GM23338 (cell line): ENCODE measurements at regions not wholly inside any gene's neighbourhood (a gene's known extent, or its start where the extent isn't known, plus 50 kb on each side); places are given as distances from the start of the nearest gene placed in this dataset.
"Not testable (repeated sequence)": the region's sequence is repeated elsewhere in the genome, so short reads cannot be mapped to it uniquely, and the experiment has no call there.

ENCODE experiments used
- ATAC-seq: fragments of 200-7000 bp; cut with Tn5 transposase; 3 replicates; pipeline ENCODE4 v1.9.1; 2020
- DNase-seq: peaks from one replicate; pipeline ENCODE4 v3.0.0-alpha.2; 2015; ENCODE audit warnings: low spot score
- H2AFZ ChIP-seq: fragments of 200-600 bp; sonication (generic); 2 replicates; pipeline ENCODE4 v1.8.0; 2016; ENCODE audit warnings: antibody characterized with exemption, mild to moderate bottlenecking, moderate library complexity
- H3F3A ChIP-seq: fragments of 200-600 bp; sonication (generic); replicated peaks from 2 replicates; pipeline ENCODE4 v1.8.0; 2017; ENCODE audit warnings: antibody characterized with exemption, mixed run types, low read depth
- H3K27ac ChIP-seq: fragments of 200-600 bp; sonication (generic); 2 replicates; pipeline ENCODE4 v1.6.1; 2016; ENCODE audit warnings: low read depth
- H3K27me3 ChIP-seq: fragments of 200-600 bp; sonication (generic); 2 replicates; pipeline ENCODE4 v1.8.0; 2016; ENCODE audit warnings: mild to moderate bottlenecking, mixed run types, moderate library complexity; ENCODE audit not compliant: insufficient read depth
- H3K36me3 ChIP-seq: fragments of 200-600 bp; sonication (generic); 2 replicates; pipeline ENCODE4 v1.8.0; 2016; ENCODE audit warnings: mild to moderate bottlenecking; ENCODE audit not compliant: insufficient read depth
- H3K4me1 ChIP-seq: fragments of 200-600 bp; sonication (generic); 2 replicates; pipeline ENCODE4 v1.8.0; 2016; ENCODE audit warnings: mild to moderate bottlenecking, moderate library complexity; ENCODE audit not compliant: insufficient read depth
- H3K4me2 ChIP-seq: fragments of 200-600 bp; sonication (generic); 2 replicates; pipeline ENCODE4 v1.7.1; 2017; ENCODE audit warnings: mixed run types
- H3K4me3 ChIP-seq: fragments of 200-600 bp; sonication (generic); 2 replicates; pipeline ENCODE4 v1.6.1; 2016; ENCODE audit warnings: mixed run types
- H3K79me2 ChIP-seq: fragments of 200-600 bp; sonication (generic); replicated peaks from 2 replicates; pipeline ENCODE4 v1.8.0; 2017; ENCODE audit warnings: mild to moderate bottlenecking; ENCODE audit not compliant: insufficient read depth
- H3K9me2 ChIP-seq: fragments of 200-600 bp; sonication (generic); 2 replicates; pipeline ENCODE4 v1.8.0; 2017; ENCODE audit not compliant: insufficient read depth
- H4K20me1 ChIP-seq: fragments of 200-600 bp; sonication (generic); replicated peaks from 2 replicates; pipeline ENCODE4 v1.8.0; 2017; ENCODE audit warnings: mild to moderate bottlenecking; ENCODE audit not compliant: insufficient read depth
- H3K27ac Mint-ChIP-seq: 2 replicates; pipeline ENCODE4 v1.8.0; 2020; ENCODE audit warnings: inconsistent platforms, mild to moderate bottlenecking, moderate library complexity, mixed read lengths
- H3K27me3 Mint-ChIP-seq: 3 replicates; pipeline ENCODE4 v1.8.0; 2022; ENCODE audit warnings: low read depth, mild to moderate bottlenecking, moderate library complexity, mixed read lengths, inconsistent platforms; ENCODE audit not compliant: insufficient read depth, poor library complexity
- H3K36me3 Mint-ChIP-seq: 3 replicates; pipeline ENCODE4 v1.8.0; 2021; ENCODE audit warnings: low read depth, mild to moderate bottlenecking, inconsistent platforms, moderate library complexity, mixed read lengths
- H3K4me1 Mint-ChIP-seq: 3 replicates; pipeline ENCODE4 v1.8.0; 2020; ENCODE audit warnings: mild to moderate bottlenecking, inconsistent platforms, mixed read lengths
- H3K4me3 Mint-ChIP-seq: 3 replicates; pipeline ENCODE4 v1.8.0; 2021; ENCODE audit warnings: moderate library complexity, mild to moderate bottlenecking, inconsistent platforms, mixed read lengths
- H3K9me3 Mint-ChIP-seq: 3 replicates; pipeline ENCODE4 v1.8.0; 2020; ENCODE audit warnings: moderate library complexity, mild to moderate bottlenecking, inconsistent platforms, mixed read lengths
- TF ChIP-seq, protein P1 (sequence below): fragments of 250-450 bp; sonication (Bioruptor Pico); IDR thresholded peaks from 2 replicates; pipeline ENCODE4 v1.5.0; 2020; ENCODE audit warnings: mild to moderate bottlenecking, moderate library complexity

DNA sequence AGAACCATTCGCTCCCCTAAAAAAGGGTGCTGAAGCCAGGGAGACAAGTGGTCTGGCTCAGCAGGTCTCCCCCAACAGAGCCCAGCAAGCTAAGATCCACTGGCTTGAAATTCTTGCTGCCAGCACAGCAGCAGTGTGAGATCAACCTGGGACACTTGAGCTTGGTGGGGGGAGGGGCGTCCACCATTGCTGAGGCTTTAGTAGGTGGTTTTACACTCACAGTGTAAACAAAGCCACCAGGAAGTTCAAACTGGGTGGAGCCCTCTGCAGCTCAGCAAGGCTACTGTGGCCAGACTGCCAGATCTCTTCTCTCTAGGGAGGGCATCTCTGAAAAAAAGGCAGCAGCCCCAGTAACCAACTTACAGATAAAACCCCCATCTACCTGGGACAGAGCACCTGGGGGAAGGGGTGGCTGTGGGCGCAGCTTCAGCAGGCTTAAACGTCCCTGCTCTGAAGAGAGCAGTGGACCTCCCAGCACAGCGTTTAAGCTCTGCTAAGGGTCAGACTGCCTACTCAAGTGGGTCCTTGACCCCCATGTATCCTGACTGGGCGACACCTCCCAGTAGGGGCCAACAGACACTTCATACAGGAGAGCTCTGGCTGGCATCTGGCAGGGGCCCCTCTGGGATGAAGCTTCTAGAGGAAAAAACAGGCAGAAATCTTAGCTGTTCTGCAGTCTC, 307.7 kb downstream of the AMY1C start:
- Histone ChIP-seq H3K4me2 (peak overlapping the region; percentile 60; the same call in 1 of the 2 replicates), H2AFZ (peak overlapping the region; percentile 96)
- ATAC-seq: peak; percentile 59
- H3K36me3 Mint-ChIP-seq, H3F3A ChIP-seq, H3K4me1 Mint-ChIP-seq, H3K27me3 Mint-ChIP-seq, H3K9me3 Mint-ChIP-seq, H3K4me1 ChIP-seq, H3K9me2 ChIP-seq, H3K27me3 ChIP-seq, H4K20me1 ChIP-seq, H3K36me3 ChIP-seq, H3K4me3 ChIP-seq, H3K27ac Mint-ChIP-seq, H3K27ac ChIP-seq, H3K79me2 ChIP-seq, H3K4me3 Mint-ChIP-seq: not testable (repeated sequence)
- TF ChIP-seq, protein P1, sequence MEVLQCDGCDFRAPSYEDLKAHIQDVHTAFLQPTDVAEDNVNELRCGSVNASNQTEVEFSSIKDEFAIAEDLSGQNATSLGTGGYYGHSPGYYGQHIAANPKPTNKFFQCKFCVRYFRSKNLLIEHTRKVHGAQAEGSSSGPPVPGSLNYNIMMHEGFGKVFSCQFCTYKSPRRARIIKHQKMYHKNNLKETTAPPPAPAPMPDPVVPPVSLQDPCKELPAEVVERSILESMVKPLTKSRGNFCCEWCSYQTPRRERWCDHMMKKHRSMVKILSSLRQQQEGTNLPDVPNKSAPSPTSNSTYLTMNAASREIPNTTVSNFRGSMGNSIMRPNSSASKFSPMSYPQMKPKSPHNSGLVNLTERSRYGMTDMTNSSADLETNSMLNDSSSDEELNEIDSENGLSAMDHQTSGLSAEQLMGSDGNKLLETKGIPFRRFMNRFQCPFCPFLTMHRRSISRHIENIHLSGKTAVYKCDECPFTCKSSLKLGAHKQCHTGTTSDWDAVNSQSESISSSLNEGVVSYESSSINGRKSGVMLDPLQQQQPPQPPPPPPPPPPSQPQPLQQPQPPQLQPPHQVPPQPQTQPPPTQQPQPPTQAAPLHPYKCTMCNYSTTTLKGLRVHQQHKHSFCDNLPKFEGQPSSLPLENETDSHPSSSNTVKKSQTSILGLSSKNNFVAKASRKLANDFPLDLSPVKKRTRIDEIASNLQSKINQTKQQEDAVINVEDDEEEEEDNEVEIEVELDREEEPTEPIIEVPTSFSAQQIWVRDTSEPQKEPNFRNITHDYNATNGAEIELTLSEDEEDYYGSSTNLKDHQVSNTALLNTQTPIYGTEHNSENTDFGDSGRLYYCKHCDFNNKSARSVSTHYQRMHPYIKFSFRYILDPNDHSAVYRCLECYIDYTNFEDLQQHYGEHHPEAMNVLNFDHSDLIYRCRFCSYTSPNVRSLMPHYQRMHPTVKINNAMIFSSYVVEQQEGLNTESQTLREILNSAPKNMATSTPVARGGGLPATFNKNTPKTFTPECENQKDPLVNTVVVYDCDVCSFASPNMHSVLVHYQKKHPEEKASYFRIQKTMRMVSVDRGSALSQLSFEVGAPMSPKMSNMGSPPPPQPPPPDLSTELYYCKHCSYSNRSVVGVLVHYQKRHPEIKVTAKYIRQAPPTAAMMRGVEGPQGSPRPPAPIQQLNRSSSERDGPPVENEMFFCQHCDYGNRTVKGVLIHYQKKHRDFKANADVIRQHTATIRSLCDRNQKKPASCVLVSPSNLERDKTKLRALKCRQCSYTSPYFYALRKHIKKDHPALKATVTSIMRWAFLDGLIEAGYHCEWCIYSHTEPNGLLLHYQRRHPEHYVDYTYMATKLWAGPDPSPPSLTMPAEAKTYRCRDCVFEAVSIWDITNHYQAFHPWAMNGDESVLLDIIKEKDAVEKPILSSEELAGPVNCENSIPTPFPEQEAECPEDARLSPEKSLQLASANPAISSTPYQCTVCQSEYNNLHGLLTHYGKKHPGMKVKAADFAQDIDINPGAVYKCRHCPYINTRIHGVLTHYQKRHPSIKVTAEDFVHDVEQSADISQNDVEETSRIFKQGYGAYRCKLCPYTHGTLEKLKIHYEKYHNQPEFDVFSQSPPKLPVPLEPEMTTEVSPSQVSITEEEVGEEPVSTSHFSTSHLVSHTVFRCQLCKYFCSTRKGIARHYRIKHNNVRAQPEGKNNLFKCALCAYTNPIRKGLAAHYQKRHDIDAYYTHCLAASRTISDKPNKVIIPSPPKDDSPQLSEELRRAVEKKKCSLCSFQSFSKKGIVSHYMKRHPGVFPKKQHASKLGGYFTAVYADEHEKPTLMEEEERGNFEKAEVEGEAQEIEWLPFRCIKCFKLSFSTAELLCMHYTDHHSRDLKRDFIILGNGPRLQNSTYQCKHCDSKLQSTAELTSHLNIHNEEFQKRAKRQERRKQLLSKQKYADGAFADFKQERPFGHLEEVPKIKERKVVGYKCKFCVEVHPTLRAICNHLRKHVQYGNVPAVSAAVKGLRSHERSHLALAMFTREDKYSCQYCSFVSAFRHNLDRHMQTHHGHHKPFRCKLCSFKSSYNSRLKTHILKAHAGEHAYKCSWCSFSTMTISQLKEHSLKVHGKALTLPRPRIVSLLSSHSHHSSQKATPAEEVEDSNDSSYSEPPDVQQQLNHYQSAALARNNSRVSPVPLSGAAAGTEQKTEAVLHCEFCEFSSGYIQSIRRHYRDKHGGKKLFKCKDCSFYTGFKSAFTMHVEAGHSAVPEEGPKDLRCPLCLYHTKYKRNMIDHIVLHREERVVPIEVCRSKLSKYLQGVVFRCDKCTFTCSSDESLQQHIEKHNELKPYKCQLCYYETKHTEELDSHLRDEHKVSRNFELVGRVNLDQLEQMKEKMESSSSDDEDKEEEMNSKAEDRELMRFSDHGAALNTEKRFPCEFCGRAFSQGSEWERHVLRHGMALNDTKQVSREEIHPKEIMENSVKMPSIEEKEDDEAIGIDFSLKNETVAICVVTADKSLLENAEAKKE (CRISPR knock-in tag): 0 out of 2 replicates have a peak, but pooled peaks have one; percentile 4
- peak; percentile 46 for DNase-seq

DNA sequence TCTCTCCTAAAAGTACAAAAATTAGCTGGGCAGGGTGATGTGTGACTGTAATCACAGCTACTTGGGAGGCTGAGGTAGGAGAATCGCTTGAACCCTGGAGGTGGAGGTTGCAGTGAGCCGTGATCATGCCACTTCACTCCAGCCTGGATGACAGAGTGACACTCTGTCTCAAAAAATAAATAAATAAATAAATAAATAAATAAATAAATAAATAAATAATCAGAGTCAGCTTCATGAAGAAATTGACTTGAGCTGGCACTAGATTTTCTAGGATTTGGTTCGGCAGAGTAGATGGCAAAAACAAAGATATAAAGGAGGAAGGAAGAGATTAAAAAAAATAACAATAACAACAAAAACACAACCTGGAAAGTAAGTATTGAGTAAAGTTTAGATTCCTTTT, 311.9 kb downstream of the AMY1C start:
- not testable (repeated sequence) for H3K27ac ChIP-seq, H3K9me2 ChIP-seq, H3K36me3 ChIP-seq, H3K27me3 Mint-ChIP-seq, DNase-seq, H3K9me3 Mint-ChIP-seq, H3K27me3 ChIP-seq, H3K27ac Mint-ChIP-seq, H4K20me1 ChIP-seq, H3F3A ChIP-seq, H3K4me2 ChIP-seq, ATAC-seq, H3K36me3 Mint-ChIP-seq, H3K4me1 ChIP-seq, H3K4me3 Mint-ChIP-seq, H3K4me1 Mint-ChIP-seq, H3K79me2 ChIP-seq, H3K4me3 ChIP-seq, H2AFZ ChIP-seq
